ENCODE measurements at regions not wholly inside any gene's neighbourhood (a gene's known extent, or its start where the extent isn't known, plus 50 kb on each side); places are given as distances from the start of the nearest gene placed in this dataset.

DNA sequence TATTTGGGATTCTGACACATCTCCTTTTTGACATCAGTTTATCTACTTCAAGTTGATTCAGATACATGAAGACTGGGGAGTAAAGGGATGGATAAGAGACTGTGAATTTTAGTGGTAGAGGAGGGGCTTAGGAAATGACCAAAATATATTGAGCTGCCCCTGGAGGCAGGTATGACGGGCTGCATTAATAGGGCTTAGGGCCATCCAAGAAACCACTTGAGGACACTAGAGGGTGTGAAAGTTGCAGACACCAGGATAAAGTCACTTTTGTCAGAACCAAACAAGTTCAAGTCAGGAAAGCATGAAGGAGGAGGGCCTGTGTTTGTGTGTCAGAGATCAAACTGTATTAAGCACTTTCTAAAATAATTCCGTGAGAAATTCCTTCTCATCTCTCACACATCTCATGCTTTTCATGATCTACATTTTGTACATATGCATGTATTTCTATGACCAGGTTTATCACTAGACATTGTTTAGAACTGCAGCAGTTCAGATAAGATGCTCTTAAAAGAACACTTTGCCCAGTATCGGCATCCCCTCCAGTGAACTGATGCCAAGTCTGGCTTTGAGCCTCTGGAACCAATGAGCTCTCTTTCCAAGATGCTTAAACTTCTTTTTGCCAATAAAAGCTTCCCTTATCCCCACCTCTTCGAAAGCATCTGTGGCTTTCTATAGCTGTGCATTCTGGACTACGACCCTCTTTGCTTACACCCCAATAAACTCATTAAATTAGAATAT, 136.9 kb downstream of the SLC38A1 start:
- 0 out of 2 replicates have a peak, but pooled peaks have one; percentile 10 for TF ChIP-seq CTCF (IDR thresholded peaks at IDR 0.05; ENCODE audit: low read depth, low read length)
- no peak for DNase-seq
- H3K9me3 ChIP-seq (ENCODE audit: severe bottlenecking), result no peaks in the 10 kb centered on the region
- no peaks in the 10 kb centered on the region for H3K36me3 ChIP-seq
- no peak overlapping the region for H3K4me3 ChIP-seq (ENCODE audit: low read depth, low read length)
- H3K27me3 ChIP-seq (ENCODE audit: insufficient read depth, low read depth, severe bottlenecking), result no peaks in the 10 kb centered on the region
- no peak overlapping the region for H3K27ac ChIP-seq

GRCh38 chr12:46127656-46128055, 137.3 kb upstream of the SCAF11 start:
- Histone ChIP-seq H3K36me3 (no peaks in the 10 kb centered on the region), H3K27me3 (ENCODE audit: insufficient read depth, low read depth, severe bottlenecking) (no peaks in the 10 kb centered on the region), H3K9me3 (ENCODE audit: severe bottlenecking) (no peaks in the 10 kb centered on the region), H3K4me3 (ENCODE audit: low read depth, low read length) (no peak overlapping the region), H3K27ac (no peak overlapping the region)
- DNase-seq, result no peak
- TF ChIP-seq CTCF (IDR thresholded peaks at IDR 0.05; ENCODE audit: low read depth, low read length), result no peak

GRCh38 chr12:46126050-46126727, 135.8 kb upstream of the SCAF11 start:
- no peaks in the 10 kb centered on the region for H3K9me3 ChIP-seq (ENCODE audit: severe bottlenecking)
- no peak overlapping the region for H3K4me3 ChIP-seq (ENCODE audit: low read depth, low read length)
- no peak for DNase-seq
- no peak for TF ChIP-seq CTCF (IDR thresholded peaks at IDR 0.05; ENCODE audit: low read depth, low read length)
- H3K36me3 ChIP-seq, result no peaks in the 10 kb centered on the region
- H3K27ac ChIP-seq, result no peak overlapping the region
- no peaks in the 10 kb centered on the region for H3K27me3 ChIP-seq (ENCODE audit: insufficient read depth, low read depth, severe bottlenecking)

DNA sequence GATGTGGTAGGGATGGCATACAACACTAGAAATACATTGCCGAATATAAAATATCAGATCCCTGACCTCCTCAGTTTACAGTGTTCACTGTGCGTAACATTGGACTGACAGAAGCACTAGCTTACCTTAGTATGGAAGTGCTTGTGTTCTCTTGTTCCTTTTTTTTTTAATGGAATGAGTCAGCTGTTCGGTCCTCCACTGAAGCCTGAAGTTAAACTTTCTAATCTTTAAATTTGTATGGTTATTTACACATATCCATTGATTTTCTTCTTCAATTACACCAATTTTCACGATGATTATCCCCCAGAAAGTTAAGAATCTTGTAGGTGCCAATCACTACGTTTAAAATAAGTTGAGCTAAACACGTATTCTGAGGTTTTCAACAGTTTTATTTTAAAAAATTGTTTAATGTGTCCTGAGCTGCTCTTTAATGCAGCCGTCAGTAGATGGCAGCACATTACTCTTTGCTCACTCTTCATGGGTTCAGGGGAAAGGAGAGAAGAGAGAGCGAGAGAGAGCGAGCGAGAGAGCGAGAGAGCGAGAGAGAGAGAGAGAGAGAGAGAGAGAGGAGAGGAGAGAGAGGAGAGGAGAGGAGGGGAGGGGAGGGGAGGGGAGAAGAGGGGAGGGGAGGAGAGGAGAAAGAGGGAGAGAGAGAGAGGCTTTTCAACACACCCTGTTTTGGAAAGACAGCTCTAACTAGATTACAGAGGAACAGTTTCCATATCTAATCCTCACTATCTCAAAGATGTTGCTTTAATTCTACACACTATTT, 134.7 kb upstream of the SCAF11 start:
- Histone ChIP-seq H3K27ac (no peak overlapping the region), H3K9me3 (ENCODE audit: severe bottlenecking) (no peaks in the 10 kb centered on the region), H3K4me3 (ENCODE audit: low read depth, low read length) (no peak overlapping the region), H3K27me3 (ENCODE audit: insufficient read depth, low read depth, severe bottlenecking) (no peaks in the 10 kb centered on the region), H3K36me3 (no peaks in the 10 kb centered on the region)
- DNase-seq, result peak; percentile 47
- TF ChIP-seq CTCF (IDR thresholded peaks at IDR 0.05; ENCODE audit: low read depth, low read length), result peak; percentile 51

DNA sequence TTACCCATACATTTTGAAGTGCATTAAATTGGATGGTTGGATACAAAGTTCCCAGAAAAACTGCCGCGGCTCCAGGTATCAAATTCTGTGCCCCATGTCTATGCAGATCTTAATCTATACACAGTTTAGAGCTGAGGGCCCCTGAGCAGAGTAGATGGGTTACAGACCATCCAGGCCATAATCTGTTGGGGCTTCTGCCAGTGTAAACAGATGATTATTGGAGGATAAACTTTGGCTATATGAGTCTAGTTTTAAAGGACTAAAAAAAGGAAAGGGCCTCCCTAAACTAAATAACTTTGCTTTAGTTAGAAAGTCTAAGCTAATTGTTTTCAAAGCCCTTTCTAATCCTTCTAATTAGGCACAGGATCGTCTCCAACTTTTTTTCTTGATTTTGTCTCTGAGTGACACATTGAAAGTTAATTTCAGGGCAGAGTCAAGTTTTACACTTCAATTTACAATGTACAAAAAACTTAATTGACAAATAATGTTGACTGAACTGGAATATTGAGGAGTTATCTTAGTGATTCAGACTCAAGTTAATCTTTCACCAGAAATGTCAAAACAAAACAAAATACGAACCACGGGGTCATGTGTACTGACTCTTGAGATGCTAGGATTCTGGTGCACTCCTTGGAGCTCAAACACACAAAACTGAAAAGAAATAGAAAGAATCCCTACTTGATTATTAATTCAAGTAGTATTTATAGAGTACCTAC, 133.9 kb upstream of the SCAF11 start:
- no peak for DNase-seq
- H3K36me3 ChIP-seq, result no peaks in the 10 kb centered on the region
- no peak overlapping the region for H3K27ac ChIP-seq
- H3K27me3 ChIP-seq (ENCODE audit: insufficient read depth, low read depth, severe bottlenecking), result no peaks in the 10 kb centered on the region
- no peak overlapping the region for H3K4me3 ChIP-seq (ENCODE audit: low read depth, low read length)
- no peaks in the 10 kb centered on the region for H3K9me3 ChIP-seq (ENCODE audit: severe bottlenecking)
- TF ChIP-seq CTCF (IDR thresholded peaks at IDR 0.05; ENCODE audit: low read depth, low read length), result no peak
